ENCODE measurements at regions not wholly inside any gene's neighbourhood (a gene's known extent, or its start where the extent isn't known, plus 50 kb on each side); places are given as distances from the start of the nearest gene placed in this dataset.
A peak's percentile ranks its signal among the peaks of the same experiment; 100 is the strongest.

GRCh38 chr20:50378170-50379000 lies 131.8 kb upstream of the PTPN1 start:
- DNase-seq (ENCODE audit: low spot score), result no peak

GRCh38 chr20:50379049-50379990 lies 130.9 kb upstream of the PTPN1 start:
- no peak for DNase-seq (ENCODE audit: low spot score)

- no peak for DNase-seq (ENCODE audit: low spot score)
Observed at GRCh38 chr20:50379991-50380696, 130.0 kb upstream of the PTPN1 start.

- DNase-seq (ENCODE audit: low spot score), result no peak
Observed at GRCh38 chr20:50380697-50381040, 129.5 kb upstream of the PTPN1 start.

GRCh38 chr20:50381075-50381732 lies 129.0 kb upstream of the PTPN1 start:
- DNase-seq (ENCODE audit: low spot score), result no peak

GRCh38 chr20:50381771-50382593 lies 128.2 kb upstream of the PTPN1 start:
- DNase-seq (ENCODE audit: low spot score), result no peak

- DNase-seq (ENCODE audit: low spot score), result no peak
Observed at GRCh38 chr20:50385733-50386640, 124.2 kb upstream of the PTPN1 start.

- no peak for DNase-seq (ENCODE audit: low spot score)
Observed at GRCh38 chr20:50386641-50386960, 123.6 kb upstream of the PTPN1 start.

- no peak for DNase-seq (ENCODE audit: low spot score)
Observed at GRCh38 chr20:50387218-50387995, 122.8 kb upstream of the PTPN1 start.

- no peak for DNase-seq (ENCODE audit: low spot score)
Observed at GRCh38 chr20:50387996-50388332, 122.2 kb upstream of the PTPN1 start.

GRCh38 chr20:50388733-50389437 lies 121.3 kb upstream of the PTPN1 start:
- no peak for DNase-seq (ENCODE audit: low spot score)

GRCh38 chr20:50389438-50389807 lies 120.8 kb upstream of the PTPN1 start:
- DNase-seq (ENCODE audit: low spot score), result peak; percentile 36

GRCh38 chr20:50389808-50390684 lies 120.1 kb upstream of the PTPN1 start:
- no peak for DNase-seq (ENCODE audit: low spot score)

- DNase-seq (ENCODE audit: low spot score), result no peak
Observed at GRCh38 chr20:50390685-50391443, 119.3 kb upstream of the PTPN1 start.

GRCh38 chr20:50391444-50392137 lies 118.6 kb upstream of the PTPN1 start:
- DNase-seq (ENCODE audit: low spot score), result no peak

- no peak for DNase-seq (ENCODE audit: low spot score)
Observed at GRCh38 chr20:50392138-50392866, 117.9 kb upstream of the PTPN1 start.

Data from hematopoietic multipotent progenitor cell treated with erythropoietin and hydrocortisone succinate and interleukin-3 and kit ligand, for 17 days (in vitro differentiated cells).